A549 (cell line): ENCODE measurements at regions not wholly inside any gene's neighbourhood (a gene's known extent, or its start where the extent isn't known, plus 50 kb on each side); places are given as distances from the start of the nearest gene placed in this dataset.

Experiments
- ATAC-seq, 2 experiments: fragments of 200-7000 bp in 1 of 2; fragments of >200 bp in 1 of 2; cut with Nextera tagmentation in 1 of 2; cut with Tn5 transposase in 1 of 2; 3 replicates each; pipeline versions ENCODE4 v1.8.0 to v1.9.1; 2018 to 2020; ENCODE audit warnings: mild to moderate bottlenecking in 1 of 2, moderate library complexity in 1 of 2
- CTCF ChIA-PET: fragments of 300-600 bp; sonication (Branson Sonifier 250); formaldehyde crosslinking; extraction: SDS; loops from one replicate; lab custom pipeline; 2021; ENCODE audit warnings: antibody characterized with exemption, inconsistent platforms; lab: Yijun Ruan, JAX
- POLR2A ChIA-PET: fragments of 350-600 bp; formaldehyde crosslinking; extraction: SDS; loops from one replicate; lab custom pipeline; 2021; ENCODE audit warnings: antibody characterized with exemption, inconsistent platforms; lab: Yijun Ruan, JAX
- DNase-seq, 2 experiments: peaks; one replicate each; pipeline versions ENCODE4 v3.0.0 to v3.0.0-alpha.2; 2011 to 2016; ENCODE audit warnings: low read depth in 1 of 2, low spot score in 1 of 2
- FAIRE-seq: peaks from 2 replicates; lab custom pipeline; 2011; peaks lifted over from hg19 to GRCh38; lab: Jason Lieb, UNC
- H3K27ac ChIP-seq, 2 experiments: fragments of >200 bp; sonication (Bioruptor Twin); formaldehyde crosslinking; 3 replicates each; pipeline ENCODE4 v1.5.1; 2016 to 2017
- H3K4me1 ChIP-seq: fragments of >200 bp; sonication (Bioruptor Twin); formaldehyde crosslinking; 3 replicates; pipeline ENCODE4 v1.6.1; 2016
- H3K4me2 ChIP-seq: fragments of >200 bp; sonication (Bioruptor Twin); formaldehyde crosslinking; 3 replicates; pipeline ENCODE4 v1.6.1; 2016
- H3K4me3 ChIP-seq: fragments of >200 bp; sonication (Bioruptor Twin); formaldehyde crosslinking; 3 replicates; pipeline ENCODE4 v1.5.1; 2016
- H3K9me3 ChIP-seq: fragments of >200 bp; sonication (Bioruptor Twin); formaldehyde crosslinking; 3 replicates; pipeline ENCODE4 v1.6.1; 2016
- CEBPB ChIP-seq, 2 experiments: fragments of >200 bp in 1 of 2; sonication (Bioruptor Twin) in 1 of 2; formaldehyde crosslinking in 1 of 2; IDR thresholded peaks; 2 replicates each; pipeline ENCODE4 v1.6.1; 2012 to 2016
- E2F6 ChIP-seq: IDR thresholded peaks from 2 replicates; pipeline ENCODE4 v1.6.1; 2012; ENCODE audit warnings: low read depth, borderline replicate concordance
- FOSB ChIP-seq: fragments of 250-450 bp; sonication (Bioruptor Pico); IDR thresholded peaks from 2 replicates; pipeline ENCODE4 v1.5.0; 2020; ENCODE audit warnings: mild to moderate bottlenecking, moderate library complexity
- HOXB13 ChIP-seq: fragments of 250-450 bp; sonication (Bioruptor Pico); IDR thresholded peaks from 2 replicates; pipeline ENCODE4 v1.5.0; 2020; ENCODE audit warnings: low read depth, mild to moderate bottlenecking, moderate library complexity
- PBX3 ChIP-seq: IDR thresholded peaks from 2 replicates; pipeline ENCODE4 v1.6.1; 2012
- POLR2A ChIP-seq: IDR thresholded peaks from 2 replicates; pipeline ENCODE4 v1.6.1; 2012; ENCODE audit warnings: mild to moderate bottlenecking, low read length
- POLR2AphosphoS2 ChIP-seq: conservative IDR thresholded peaks from 2 replicates; pipeline ENCODE4 v1.6.1; 2012; ENCODE audit warnings: low read length, improper control_type of control experiment, inconsistent platforms
- RAD21 ChIP-seq, 2 experiments: fragments of >200 bp in 1 of 2; sonication (Bioruptor Twin) in 1 of 2; formaldehyde crosslinking in 1 of 2; IDR thresholded peaks in 1 of 2; conservative IDR thresholded peaks in 1 of 2; 2 replicates in 1 of 2; 3 replicates in 1 of 2; pipeline ENCODE4 v1.6.1; 2012 to 2018; ENCODE audit warnings: inconsistent platforms in 1 of 2
- RARB ChIP-seq: fragments of 250-450 bp; sonication (Bioruptor Pico); IDR thresholded peaks from 2 replicates; pipeline ENCODE4 v1.8.0; 2021; ENCODE audit warnings: mild to moderate bottlenecking, moderate library complexity
- RCOR1 ChIP-seq: fragments of 150-350 bp; IDR thresholded peaks from 2 replicates; pipeline ENCODE4 v1.6.1; 2014; ENCODE audit warnings: antibody characterized with exemption, low read length, low read depth
- ZSCAN20 ChIP-seq: fragments of 250-450 bp; sonication (Bioruptor Pico); IDR thresholded peaks from 2 replicates; pipeline ENCODE4 v1.8.0; 2022; ENCODE audit warnings: mild to moderate bottlenecking, moderate library complexity
- WGBS: methylation state at CpG from one replicate; pipeline ENCODE4 v1.1.6; 2017; ENCODE audit errors: missing lambda C conversion rate; 5-methylcytosine and 5-hydroxymethylcytosine counted together
- TF ChIP-seq, protein P1 (sequence below): IDR thresholded peaks from 2 replicates; pipeline ENCODE4 v1.6.1; 2012
- TF ChIP-seq, protein P2 (sequence below): fragments of 200-600 bp; sonication (generic); IDR thresholded peaks from 2 replicates; pipeline ENCODE4 v1.6.1; 2016; ENCODE audit warnings: antibody characterized with exemption, mild to moderate bottlenecking, moderate library complexity
- TF ChIP-seq, protein P3 (sequence below): fragments of 250-450 bp; sonication (Bioruptor Pico); IDR thresholded peaks from 2 replicates; pipeline ENCODE4 v1.5.0; 2020; ENCODE audit warnings: low read depth, mild to moderate bottlenecking, moderate library complexity

DNA sequence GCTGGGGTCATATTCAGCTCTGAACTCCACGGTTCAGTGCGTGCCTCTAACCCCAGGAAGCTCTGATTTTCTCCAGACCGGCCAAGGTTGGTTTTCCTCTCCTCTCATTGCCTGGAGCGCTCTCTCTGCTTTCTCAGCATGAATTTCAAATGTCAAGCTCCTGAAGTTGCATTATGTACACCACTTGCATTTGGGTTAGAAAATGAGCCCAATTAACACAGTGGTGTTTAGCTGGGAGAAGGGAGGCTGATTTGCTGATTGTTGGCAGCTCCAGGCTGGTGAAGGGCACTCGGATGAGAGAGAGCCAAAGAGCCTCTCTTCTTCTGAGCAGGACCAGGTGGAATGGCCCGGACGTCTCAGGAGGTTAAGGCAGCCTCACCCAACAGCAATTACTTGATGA is 570.9 kb downstream of the VRK1 start:
- WGBS: 33% methylated on average over 7 of the region's 7 CpGs
- POLR2A ChIA-PET: no interaction called here
- Histone ChIP-seq H3K4me3 (no peak overlapping the region), H3K4me2 (no peak overlapping the region), H3K27ac (no peak overlapping the region), H3K4me1 (no peaks in the 10 kb centered on the region), H3K9me3 (no peaks in the 10 kb centered on the region)
- no peak for ATAC-seq
- TF ChIP-seq FOSB (CRISPR knock-in tag): no peak
- TF ChIP-seq CEBPB (IDR thresholded peaks at IDR 0.05): no peak
- no peak for TF ChIP-seq HOXB13 (CRISPR knock-in tag)
- TF ChIP-seq ZSCAN20 (CRISPR knock-in tag): no peak
- TF ChIP-seq, protein P1, sequence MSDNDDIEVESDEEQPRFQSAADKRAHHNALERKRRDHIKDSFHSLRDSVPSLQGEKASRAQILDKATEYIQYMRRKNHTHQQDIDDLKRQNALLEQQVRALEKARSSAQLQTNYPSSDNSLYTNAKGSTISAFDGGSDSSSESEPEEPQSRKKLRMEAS: no peak
- no peak for TF ChIP-seq POLR2A
- TF ChIP-seq, protein P2, sequence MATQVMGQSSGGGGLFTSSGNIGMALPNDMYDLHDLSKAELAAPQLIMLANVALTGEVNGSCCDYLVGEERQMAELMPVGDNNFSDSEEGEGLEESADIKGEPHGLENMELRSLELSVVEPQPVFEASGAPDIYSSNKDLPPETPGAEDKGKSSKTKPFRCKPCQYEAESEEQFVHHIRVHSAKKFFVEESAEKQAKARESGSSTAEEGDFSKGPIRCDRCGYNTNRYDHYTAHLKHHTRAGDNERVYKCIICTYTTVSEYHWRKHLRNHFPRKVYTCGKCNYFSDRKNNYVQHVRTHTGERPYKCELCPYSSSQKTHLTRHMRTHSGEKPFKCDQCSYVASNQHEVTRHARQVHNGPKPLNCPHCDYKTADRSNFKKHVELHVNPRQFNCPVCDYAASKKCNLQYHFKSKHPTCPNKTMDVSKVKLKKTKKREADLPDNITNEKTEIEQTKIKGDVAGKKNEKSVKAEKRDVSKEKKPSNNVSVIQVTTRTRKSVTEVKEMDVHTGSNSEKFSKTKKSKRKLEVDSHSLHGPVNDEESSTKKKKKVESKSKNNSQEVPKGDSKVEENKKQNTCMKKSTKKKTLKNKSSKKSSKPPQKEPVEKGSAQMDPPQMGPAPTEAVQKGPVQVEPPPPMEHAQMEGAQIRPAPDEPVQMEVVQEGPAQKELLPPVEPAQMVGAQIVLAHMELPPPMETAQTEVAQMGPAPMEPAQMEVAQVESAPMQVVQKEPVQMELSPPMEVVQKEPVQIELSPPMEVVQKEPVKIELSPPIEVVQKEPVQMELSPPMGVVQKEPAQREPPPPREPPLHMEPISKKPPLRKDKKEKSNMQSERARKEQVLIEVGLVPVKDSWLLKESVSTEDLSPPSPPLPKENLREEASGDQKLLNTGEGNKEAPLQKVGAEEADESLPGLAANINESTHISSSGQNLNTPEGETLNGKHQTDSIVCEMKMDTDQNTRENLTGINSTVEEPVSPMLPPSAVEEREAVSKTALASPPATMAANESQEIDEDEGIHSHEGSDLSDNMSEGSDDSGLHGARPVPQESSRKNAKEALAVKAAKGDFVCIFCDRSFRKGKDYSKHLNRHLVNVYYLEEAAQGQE: no peak
- CTCF ChIA-PET: interaction anchor here (0.7 kb wide), 1 partner anchor 9 kb away, joined by 3 read pairs; no protein-coding TSS in a partner anchor
- no peak for DNase-seq
- no peak for FAIRE-seq

DNA sequence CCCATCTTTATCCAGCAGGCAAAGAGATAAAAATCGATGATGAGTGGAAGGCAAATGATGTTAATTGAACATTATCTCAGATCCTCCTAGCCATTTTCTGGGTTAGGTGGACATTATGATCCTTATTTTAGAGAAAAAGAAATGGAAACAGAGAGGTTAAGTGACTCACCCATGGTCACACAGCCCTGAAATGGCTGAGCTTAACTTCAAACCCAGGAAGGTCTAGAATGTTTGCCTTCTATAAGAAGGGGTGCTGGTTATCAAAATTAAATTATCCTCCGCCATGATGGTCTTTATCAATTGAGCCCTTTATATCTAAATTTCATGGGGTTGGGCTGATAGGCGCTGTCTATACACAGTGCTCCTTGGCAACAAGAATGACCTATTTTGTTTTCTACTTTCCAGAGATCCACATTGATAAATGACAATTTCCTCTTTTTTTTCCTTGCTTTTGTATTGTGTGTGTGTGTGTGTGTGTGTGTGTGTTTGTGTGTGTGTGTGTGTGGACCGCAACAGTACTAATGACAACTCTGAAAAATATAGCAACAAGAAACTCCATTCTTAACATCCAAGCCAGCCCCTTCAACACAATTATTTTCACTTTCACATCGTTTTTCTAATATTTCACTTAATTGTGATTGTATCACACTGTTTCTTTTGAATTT is 571.9 kb downstream of the VRK1 start:
- ChIA-PET CTCF (interaction anchor here (1.3 kb wide), 1 partner anchor 48 kb away, joined by 3 read pairs; no protein-coding TSS in a partner anchor), POLR2A (no interaction called here)
- no peak overlapping the region for H3K4me3 ChIP-seq
- H3K27ac ChIP-seq: no peak overlapping the region
- no peak for FAIRE-seq
- 25% methylated on average over 5 of the region's 5 CpGs for whole genome bisulfite sequencing
- H3K9me3 ChIP-seq: no peaks in the 10 kb centered on the region
- no peak overlapping the region for H3K4me2 ChIP-seq
- no peaks in the 10 kb centered on the region for H3K4me1 ChIP-seq
- TF ChIP-seq PBX3 (no peak), RCOR1 (no peak), RARB (CRISPR knock-in tag) (no peak), E2F6 (no peak), RAD21 (conservative IDR thresholded peaks at IDR 0.05 in 1 of 2, IDR thresholded peaks at IDR 0.05 in 1 of 2) (no peak)
- DNase-seq: no peak
- no peak for ATAC-seq

DNA sequence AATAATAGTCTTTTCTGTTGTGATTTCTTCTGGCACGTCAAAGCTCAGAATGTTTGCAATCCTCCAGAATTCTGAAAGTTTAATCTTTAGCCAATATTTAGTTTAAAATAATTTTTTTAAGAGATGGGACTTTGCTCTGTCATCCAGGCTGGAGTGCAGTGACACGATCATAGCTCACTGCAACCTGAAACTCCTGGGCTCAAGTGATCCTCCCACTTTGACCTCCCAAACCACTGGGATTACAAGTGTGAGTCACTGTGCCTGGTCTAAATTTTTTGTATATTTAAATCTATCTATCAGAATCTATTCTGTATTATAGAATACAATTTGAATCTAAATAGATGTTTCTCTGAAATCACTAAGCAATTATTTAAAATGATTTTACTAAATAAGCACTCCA is 572.7 kb downstream of the VRK1 start:
- ChIA-PET CTCF (interaction anchor here (1.3 kb wide), 1 partner anchor 48 kb away, joined by 3 read pairs; no protein-coding TSS in a partner anchor), POLR2A (no interaction called here)
- no peak overlapping the region for H3K27ac ChIP-seq
- no peak overlapping the region for H3K4me2 ChIP-seq
- no peaks in the 10 kb centered on the region for H3K4me1 ChIP-seq
- H3K4me3 ChIP-seq: no peak overlapping the region
- FAIRE-seq (no peak), DNase-seq (no peak), ATAC-seq (no peak)
- 2% methylated on average over 2 of the region's 2 CpGs for WGBS
- no peaks in the 10 kb centered on the region for H3K9me3 ChIP-seq
- TF ChIP-seq, protein P3, sequence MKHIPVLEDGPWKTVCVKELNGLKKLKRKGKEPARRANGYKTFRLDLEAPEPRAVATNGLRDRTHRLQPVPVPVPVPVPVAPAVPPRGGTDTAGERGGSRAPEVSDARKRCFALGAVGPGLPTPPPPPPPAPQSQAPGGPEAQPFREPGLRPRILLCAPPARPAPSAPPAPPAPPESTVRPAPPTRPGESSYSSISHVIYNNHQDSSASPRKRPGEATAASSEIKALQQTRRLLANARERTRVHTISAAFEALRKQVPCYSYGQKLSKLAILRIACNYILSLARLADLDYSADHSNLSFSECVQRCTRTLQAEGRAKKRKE (CRISPR knock-in tag): no peak
- TF ChIP-seq POLR2AphosphoS2: no peak
